ENCODE measurements at regions not wholly inside any gene's neighbourhood (a gene's known extent, or its start where the extent isn't known, plus 50 kb on each side); places are given as distances from the start of the nearest gene placed in this dataset.
A peak's percentile ranks its signal among the peaks of the same experiment; 100 is the strongest.

DNA sequence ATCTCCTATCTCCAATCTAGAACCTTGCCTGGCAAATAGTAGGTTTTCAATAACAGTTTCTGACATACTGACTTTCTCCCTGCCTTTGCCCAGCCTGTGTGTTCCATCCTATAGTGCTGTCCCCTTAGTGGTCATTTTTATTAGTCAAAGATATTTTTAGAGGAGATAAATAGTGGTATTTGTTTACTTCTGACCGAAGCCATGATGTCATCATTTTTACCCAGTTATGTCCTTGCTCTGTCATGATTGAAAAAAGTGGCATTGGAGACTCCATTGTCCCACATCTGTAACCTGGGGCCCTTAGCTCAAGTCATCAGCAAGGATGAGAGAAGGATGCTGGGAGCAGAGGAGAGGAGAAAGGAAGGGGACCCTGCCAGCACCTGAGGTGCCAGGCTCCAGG is 80.6 kb upstream of the ATP2B2 start:
- DNase-seq: no peak

DNA sequence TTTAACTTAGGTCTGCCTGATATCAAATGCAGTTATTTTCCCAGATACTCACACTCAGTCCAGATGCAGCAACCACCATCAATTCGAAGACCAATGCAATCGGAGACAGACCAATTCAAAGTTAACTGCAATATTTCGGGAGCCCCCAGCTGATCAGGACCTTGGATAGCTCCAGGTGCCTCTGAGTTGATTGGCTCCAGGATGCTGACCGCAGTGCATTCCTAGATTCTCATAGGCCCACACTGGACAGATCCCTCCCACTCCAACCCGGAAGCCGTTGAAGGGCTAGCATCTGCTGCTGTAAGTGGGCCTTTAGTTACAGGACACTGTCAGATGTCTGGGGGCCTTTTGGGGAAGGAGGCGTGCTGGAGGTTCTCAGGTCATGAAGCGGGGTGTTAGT is 89.5 kb upstream of the ATP2B2 start:
- peak; percentile 57 to 73 (median 64) for DNase-seq

DNA sequence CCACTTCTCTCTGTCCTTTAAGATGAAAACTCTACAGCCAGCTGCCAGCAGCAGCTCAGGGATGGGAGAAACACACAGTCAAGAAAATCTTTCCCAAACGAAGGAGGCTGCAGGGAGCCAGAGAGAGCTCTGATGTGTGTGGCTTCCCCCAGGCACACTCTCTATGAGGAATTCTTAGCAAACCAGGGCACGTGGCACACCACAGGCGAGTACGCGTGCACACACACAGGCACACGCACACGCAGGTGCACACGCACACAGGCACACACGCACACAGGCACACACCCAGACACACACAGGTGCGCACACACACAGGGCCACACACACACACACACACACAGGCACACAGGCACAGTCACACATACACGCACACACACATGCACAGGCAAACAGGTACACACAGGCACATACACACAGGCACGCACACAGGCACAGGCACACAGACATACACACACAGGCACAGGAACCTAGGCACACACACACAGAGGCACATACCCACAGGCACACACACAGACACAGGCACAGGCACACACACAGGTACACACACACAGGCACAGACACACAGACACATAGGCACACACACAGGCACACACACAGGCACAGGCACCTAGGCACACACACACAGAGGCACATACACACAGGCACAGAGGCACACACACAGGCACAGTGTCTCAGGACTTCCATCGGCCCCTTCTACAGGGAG is 91.5 kb upstream of the ATP2B2 start:
- DNase-seq: no peak

- no peak for DNase-seq
Measured at GRCh38 chr3:10597733-10598132, 92.3 kb upstream of the ATP2B2 start.

GRCh38 chr3:10599017-10599416 is 93.6 kb upstream of the ATP2B2 start:
- DNase-seq: no peak

- no peak for DNase-seq
Measured at GRCh38 chr3:10599444-10599843, 94.1 kb upstream of the ATP2B2 start.

DNA sequence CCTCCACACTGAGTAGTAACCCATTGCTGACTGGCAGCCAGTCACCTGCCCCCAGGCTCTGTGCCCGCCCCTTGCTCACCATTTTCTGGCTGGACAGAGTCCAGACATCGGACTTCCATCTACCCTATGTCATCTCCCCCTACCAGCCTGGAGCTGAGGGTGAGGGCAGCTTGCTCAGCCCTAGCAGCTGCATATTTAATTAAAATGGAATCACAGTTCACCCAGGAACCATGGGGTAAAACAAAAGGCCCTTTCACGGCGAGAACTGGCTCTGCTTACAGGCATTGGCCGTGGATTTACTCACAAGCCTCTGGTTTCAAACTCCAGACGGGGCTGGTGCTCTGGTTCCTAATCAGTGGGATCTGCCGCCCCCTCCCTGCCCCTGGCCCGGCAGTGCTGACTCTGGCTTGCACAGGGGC is 94.9 kb upstream of the ATP2B2 start:
- DNase-seq: no peak

- DNase-seq: no peak
Measured at GRCh38 chr3:10600726-10601125, 95.3 kb upstream of the ATP2B2 start.

DNA sequence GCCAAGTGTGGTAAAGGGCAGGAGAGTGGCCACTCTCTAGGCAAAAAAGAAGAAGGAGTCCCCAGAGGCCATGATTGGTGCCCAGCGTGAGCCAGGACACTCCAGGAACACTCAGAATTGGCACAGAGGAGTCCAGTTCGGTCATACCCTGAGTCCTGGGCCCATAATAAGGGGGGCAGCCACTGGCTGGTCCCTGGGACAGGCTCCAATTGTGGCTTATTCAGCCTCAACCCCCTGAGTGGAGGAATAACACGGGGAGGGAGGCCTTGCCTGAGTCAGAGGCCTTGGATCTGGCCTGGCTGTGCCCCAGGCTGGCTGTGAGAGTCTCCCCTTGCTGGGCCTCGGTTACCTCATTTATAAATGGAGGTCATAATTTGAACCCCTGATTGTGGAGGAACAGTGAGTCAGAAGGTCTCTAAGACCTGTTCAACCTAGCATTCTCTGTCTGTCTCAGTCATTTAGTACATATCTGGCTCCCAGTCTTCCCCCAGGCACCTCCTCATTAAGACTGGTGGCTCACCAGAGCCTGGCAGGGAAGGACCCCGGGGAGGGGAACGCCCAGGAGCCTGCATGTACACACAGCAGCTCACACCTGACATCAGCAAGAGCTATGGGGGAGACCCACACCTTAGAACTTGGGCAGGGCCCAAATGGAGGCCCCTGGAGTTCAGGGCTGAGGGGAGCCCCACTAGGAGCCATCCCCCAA is 95.9 kb upstream of the ATP2B2 start:
- no peak for DNase-seq

GRCh38 chr3:10601857-10602230 is 96.5 kb upstream of the ATP2B2 start:
- DNase-seq: no peak

DNA sequence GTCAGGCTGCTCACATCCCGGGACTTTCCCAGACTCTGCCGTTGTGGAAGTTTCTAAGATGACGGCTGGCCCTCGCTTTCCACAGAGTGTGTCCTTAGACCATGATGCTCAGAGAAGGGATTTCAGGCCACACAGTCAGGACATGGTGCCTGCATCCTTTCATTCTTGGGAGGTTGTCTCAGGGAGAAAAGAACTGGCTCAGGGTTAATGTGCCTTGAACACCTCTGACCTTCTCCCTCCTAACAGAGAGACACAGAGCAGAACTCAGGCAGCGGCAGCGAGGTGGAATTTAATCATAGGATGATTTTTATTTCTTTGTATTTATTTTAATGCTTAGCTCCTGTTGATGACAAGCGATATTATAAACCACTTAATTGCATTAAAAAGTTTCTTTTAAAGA is 96.9 kb upstream of the ATP2B2 start:
- no peak for DNase-seq

DNA sequence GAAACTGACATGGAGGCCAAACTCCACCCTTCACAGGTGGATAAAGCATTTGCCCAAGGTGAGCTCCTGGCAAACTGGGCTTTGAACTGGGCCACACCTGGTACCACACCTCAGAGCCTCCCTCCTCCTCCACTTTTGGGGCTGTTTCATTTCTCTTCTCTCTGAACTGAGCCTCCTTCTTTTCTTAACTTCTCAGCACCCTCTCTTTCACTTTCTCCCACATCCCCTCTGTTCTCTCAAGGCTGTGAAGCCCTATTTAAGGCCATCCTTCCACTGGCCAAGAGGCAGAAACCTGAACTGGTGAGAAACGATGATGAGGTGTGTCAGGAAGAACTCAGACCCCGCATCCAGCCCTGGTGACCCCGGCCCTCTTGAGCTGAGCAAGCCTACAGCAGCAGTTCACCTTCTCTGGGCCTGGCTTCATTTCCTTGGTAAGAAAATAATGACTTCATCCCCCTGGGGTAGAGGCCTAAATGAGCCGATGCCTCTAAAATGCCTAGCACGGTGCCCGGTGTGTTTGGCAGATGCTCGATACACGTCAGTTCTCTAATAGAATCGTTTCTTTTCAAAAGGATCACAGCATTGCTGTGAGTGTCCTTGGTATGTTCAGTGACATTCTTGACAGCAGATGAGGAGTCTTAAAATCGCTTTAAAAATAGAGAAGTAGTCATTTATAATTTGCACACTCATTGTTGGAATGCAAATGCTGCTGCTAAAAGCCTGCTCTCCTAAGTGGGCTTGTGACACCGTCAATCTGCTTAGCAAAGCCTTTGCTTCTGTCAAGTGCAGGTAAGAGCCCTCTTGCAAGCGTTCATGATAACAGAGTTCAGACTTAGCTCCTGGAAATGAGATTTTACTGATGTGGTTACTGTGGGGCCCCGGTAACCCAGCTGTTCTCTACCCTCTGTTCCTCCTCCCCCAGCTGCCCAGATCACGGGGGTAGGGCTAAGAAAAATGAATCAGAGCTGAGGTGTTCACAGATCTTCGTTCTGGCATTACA is 97.7 kb upstream of the ATP2B2 start:
- DNase-seq: peak in 1 of 4 experiments; percentile 5

DNA sequence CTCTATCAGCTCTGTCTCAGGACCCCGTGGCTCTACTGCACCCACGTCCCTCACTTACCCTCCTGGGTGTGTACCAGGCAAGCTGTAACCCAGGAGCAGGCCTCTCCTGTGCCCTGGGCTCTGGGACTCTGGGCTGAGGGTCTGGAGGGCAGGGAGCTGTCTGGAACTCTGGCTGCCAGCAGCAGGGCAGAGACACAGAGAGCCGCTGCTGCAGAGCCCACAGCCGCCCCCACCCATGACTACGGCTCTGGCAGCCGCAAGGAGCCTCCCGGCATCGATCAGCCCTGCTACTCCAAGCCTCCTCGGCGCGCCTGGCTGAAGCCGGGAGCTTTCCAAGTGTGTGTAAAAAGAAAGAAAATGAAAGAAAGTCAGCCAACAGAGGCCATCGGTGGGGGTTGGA is 103.7 kb upstream of the ATP2B2 start:
- DNase-seq: no peak

DNA sequence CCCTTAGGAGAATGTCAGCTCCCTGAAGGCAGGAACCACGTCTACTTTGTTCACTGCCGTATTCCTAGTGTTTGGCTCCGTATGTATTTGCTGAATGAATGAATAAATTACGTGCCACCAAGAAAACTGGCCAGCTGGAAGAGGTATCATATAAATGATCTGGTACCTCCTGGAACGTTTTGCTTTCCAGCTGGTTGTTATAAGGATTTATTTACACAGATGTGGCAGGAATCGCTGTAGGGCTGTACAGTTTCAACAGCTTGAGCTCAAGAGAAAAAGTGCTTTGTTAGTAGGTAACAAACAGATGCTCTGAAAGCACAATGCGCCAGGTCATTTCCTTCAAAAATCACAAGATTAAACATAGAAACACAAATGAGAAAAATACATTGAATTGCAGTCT is 108.8 kb upstream of the ATP2B2 start:
- DNase-seq: no peak

DNA sequence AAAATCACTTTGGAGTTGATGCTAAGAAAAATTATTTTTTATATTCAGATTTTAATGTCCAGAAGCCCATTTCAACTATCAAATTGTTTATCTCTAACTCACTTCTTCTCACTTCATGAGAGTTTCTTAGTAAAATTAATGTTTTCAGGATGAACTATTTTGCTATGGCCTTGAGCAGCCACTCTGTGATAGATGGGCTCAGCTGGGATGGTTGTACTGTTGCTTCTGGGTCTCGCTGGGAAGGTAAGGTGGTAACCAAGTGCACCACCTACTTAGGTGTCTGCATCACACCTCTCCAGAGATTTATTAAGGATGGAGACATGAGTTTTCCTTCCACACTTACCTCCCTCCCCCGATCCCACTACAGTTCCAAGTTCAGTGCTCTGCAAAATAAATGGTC is 110.3 kb upstream of the ATP2B2 start:
- DNase-seq: no peak

GRCh38 chr3:10616321-10616720 is 110.9 kb upstream of the ATP2B2 start:
- DNase-seq: no peak

- DNase-seq: no peak
Measured at GRCh38 chr3:10619989-10620832, 114.8 kb upstream of the ATP2B2 start.

- DNase-seq: no peak
Measured at GRCh38 chr3:10620833-10621082, 115.4 kb upstream of the ATP2B2 start.

GRCh38 chr3:10623578-10624275 is 118.3 kb upstream of the ATP2B2 start:
- peak in 3 of 4 experiments; percentile 9 to 21 (median 9) for DNase-seq

- no peak for DNase-seq
Measured at GRCh38 chr3:10625323-10625722, 119.9 kb upstream of the ATP2B2 start.

- DNase-seq: no peak
Measured at GRCh38 chr3:10627884-10628572, 122.6 kb upstream of the ATP2B2 start.

Measured in suppressor macrophage (primary cell).